Neural cell (in vitro differentiated cells): ENCODE measurements at regions not wholly inside any gene's neighbourhood (a gene's known extent, or its start where the extent isn't known, plus 50 kb on each side); places are given as distances from the start of the nearest gene placed in this dataset.

Experiments used
- H2AFZ ChIP-seq: fragments of 200-600, 300-800 bp; sonication (generic), shearing (Covaris generic); 2 replicates; pipeline ENCODE4 v1.6.0; 2014; ENCODE audit warnings: low read depth, mild to moderate bottlenecking, antibody characterized with exemption, low read length, moderate library complexity
- H3F3A ChIP-seq: fragments of 200-600 bp; shearing (Covaris generic); 2 replicates; pipeline ENCODE4 v1.6.1; 2016; ENCODE audit warnings: mild to moderate bottlenecking, moderate library complexity, mixed read lengths, antibody characterized with exemption, low read length; ENCODE audit not compliant: insufficient read depth, poor library complexity, severe bottlenecking
- H3K27ac ChIP-seq: fragments of 200-600, 300-800 bp; sonication (generic), shearing (Covaris generic); 2 replicates; pipeline ENCODE4 v1.5.1; 2014; ENCODE audit warnings: mild to moderate bottlenecking, low read length, moderate library complexity
- H3K27me3 ChIP-seq: fragments of 300-800, 200-600 bp; sonication (generic), shearing (Covaris generic); 2 replicates; pipeline ENCODE4 v1.6.0; 2014; ENCODE audit warnings: mild to moderate bottlenecking, low read depth, low read length, moderate library complexity; ENCODE audit not compliant: insufficient read depth
- H3K36me3 ChIP-seq: fragments of 300-800, 200-600 bp; sonication (generic), shearing (Covaris generic); 2 replicates; pipeline ENCODE4 v1.5.1; 2014; ENCODE audit warnings: mild to moderate bottlenecking, antibody characterized with exemption, low read length, moderate library complexity; ENCODE audit not compliant: insufficient read depth
- H3K4me2 ChIP-seq: fragments of 300-800, 200-600 bp; sonication (generic), shearing (Covaris generic); 2 replicates; pipeline ENCODE4 v1.6.0; 2014; ENCODE audit warnings: mild to moderate bottlenecking, low read length
- H3K4me3 ChIP-seq: fragments of 300-800, 200-600 bp; sonication (generic), shearing (Covaris generic); 2 replicates; pipeline ENCODE4 v1.5.1; 2014; ENCODE audit warnings: mild to moderate bottlenecking, low read length, moderate library complexity
- H3K79me2 ChIP-seq: fragments of 200-600 bp; shearing (Covaris generic); replicated peaks from 2 replicates; pipeline ENCODE4 v1.6.0; 2014; ENCODE audit warnings: mild to moderate bottlenecking, low read length, moderate library complexity; ENCODE audit not compliant: insufficient read depth
- H3K9ac ChIP-seq: fragments of 300-800, 200-600 bp; sonication (generic), shearing (Covaris generic); 2 replicates; pipeline ENCODE4 v1.6.1; 2016; ENCODE audit warnings: mild to moderate bottlenecking, low read length, mixed read lengths
- H3K9me2 ChIP-seq: fragments of 200-600 bp; shearing (Covaris generic); 2 replicates; pipeline ENCODE4 v1.6.1; 2016; ENCODE audit warnings: mild to moderate bottlenecking, low read length, mixed read lengths; ENCODE audit not compliant: insufficient read depth
- H3K9me3 ChIP-seq: fragments of 200-600, 300-800 bp; sonication (generic), shearing (Covaris generic); 2 replicates; pipeline ENCODE4 v1.6.1; 2016; ENCODE audit warnings: mild to moderate bottlenecking, mixed run types, low read length, moderate library complexity, mixed read lengths
- H4K20me1 ChIP-seq: fragments of 200-600 bp; shearing (Covaris generic); 2 replicates; pipeline ENCODE4 v1.6.1; 2016; ENCODE audit warnings: mild to moderate bottlenecking, mixed run types; ENCODE audit not compliant: insufficient read depth
- EP300 ChIP-seq: fragments of 450-650 bp; conservative IDR thresholded peaks from 2 replicates; pipeline ENCODE4 v1.6.1; 2014; ENCODE audit warnings: antibody characterized with exemption, mild to moderate bottlenecking, moderate library complexity; ENCODE audit not compliant: poor library complexity, severe bottlenecking
- EZH2 ChIP-seq: fragments of 200-600, 300-800 bp; shearing (Covaris generic), sonication (generic); IDR thresholded peaks from 2 replicates; pipeline ENCODE4 v1.6.1; 2014; ENCODE audit warnings: antibody characterized with exemption, low read length, borderline replicate concordance, mild to moderate bottlenecking; ENCODE audit not compliant: insufficient read depth, poor library complexity, severe bottlenecking
- MXI1 ChIP-seq: fragments of 450-650 bp; conservative IDR thresholded peaks from 2 replicates; pipeline ENCODE4 v1.6.1; 2014; ENCODE audit warnings: antibody characterized with exemption, mild to moderate bottlenecking; ENCODE audit not compliant: poor library complexity, severe bottlenecking
- POLR2AphosphoS5 ChIP-seq: IDR thresholded peaks from 2 replicates; pipeline ENCODE4 v1.6.1; 2012
- RAD21 ChIP-seq: fragments of 450-650 bp; conservative IDR thresholded peaks from 2 replicates; pipeline ENCODE4 v1.6.1; 2014; ENCODE audit warnings: antibody characterized with exemption, mild to moderate bottlenecking, moderate library complexity
- SMC3 ChIP-seq: fragments of 450-650 bp; conservative IDR thresholded peaks from 2 replicates; pipeline ENCODE4 v1.6.1; 2014; ENCODE audit warnings: antibody characterized with exemption, mild to moderate bottlenecking, moderate library complexity; ENCODE audit not compliant: poor library complexity
- TAF1 ChIP-seq: IDR thresholded peaks from 2 replicates; pipeline ENCODE4 v1.6.1; 2012; ENCODE audit warnings: low read depth
- TF ChIP-seq, protein P1 (sequence below): fragments of 450-650 bp; IDR thresholded peaks from 2 replicates; pipeline ENCODE4 v1.5.1; 2014; ENCODE audit warnings: antibody characterized with exemption, mild to moderate bottlenecking, moderate library complexity; ENCODE audit not compliant: poor library complexity, severe bottlenecking
- TF ChIP-seq, protein P2 (sequence below): IDR thresholded peaks from 2 replicates; pipeline ENCODE4 v1.6.1; 2012; ENCODE audit warnings: borderline replicate concordance

DNA sequence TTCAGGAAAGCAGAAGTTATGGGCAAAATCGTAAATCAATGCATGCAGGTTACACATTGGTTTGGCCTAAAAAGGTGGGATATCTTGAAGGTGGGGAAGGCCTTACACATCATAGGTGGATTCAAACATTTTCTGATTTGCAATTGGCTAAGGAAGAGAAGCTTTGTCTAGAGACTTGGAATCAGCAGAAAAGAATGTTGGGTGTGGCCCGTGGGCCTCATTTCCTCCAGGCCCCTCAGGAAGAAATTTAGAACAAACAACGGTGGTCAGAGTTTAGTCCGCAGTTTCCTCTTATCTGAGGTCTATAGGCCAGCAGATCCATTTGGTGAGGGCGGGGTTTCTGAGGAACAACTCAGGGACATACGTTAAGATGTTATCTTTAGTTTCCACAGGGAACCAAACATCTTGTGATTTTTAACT lies 50.9 kb upstream of the AFF3 start:
- Histone ChIP-seq H3F3A (no peaks in the 10 kb centered on the region), H4K20me1 (no peaks in the 10 kb centered on the region), H3K9ac (no peak overlapping the region), H3K4me2 (no peak overlapping the region), H3K36me3 (no peaks in the 10 kb centered on the region), H3K79me2 (no peaks in the 10 kb centered on the region), H2AFZ (no peak overlapping the region), H3K27me3 (no peaks in the 10 kb centered on the region), H3K27ac (no peak overlapping the region), H3K4me3 (no peak overlapping the region), H3K9me2 (no peaks in the 10 kb centered on the region), H3K9me3 (no peaks in the 10 kb centered on the region)
- TF ChIP-seq SMC3 = no peak
- TF ChIP-seq EZH2 = no peak
- TF ChIP-seq, protein P1, sequence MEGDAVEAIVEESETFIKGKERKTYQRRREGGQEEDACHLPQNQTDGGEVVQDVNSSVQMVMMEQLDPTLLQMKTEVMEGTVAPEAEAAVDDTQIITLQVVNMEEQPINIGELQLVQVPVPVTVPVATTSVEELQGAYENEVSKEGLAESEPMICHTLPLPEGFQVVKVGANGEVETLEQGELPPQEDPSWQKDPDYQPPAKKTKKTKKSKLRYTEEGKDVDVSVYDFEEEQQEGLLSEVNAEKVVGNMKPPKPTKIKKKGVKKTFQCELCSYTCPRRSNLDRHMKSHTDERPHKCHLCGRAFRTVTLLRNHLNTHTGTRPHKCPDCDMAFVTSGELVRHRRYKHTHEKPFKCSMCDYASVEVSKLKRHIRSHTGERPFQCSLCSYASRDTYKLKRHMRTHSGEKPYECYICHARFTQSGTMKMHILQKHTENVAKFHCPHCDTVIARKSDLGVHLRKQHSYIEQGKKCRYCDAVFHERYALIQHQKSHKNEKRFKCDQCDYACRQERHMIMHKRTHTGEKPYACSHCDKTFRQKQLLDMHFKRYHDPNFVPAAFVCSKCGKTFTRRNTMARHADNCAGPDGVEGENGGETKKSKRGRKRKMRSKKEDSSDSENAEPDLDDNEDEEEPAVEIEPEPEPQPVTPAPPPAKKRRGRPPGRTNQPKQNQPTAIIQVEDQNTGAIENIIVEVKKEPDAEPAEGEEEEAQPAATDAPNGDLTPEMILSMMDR = no peak
- no peak for TF ChIP-seq RAD21
- no peak for TF ChIP-seq EP300
- no peak for TF ChIP-seq MXI1
- TF ChIP-seq, protein P2, sequence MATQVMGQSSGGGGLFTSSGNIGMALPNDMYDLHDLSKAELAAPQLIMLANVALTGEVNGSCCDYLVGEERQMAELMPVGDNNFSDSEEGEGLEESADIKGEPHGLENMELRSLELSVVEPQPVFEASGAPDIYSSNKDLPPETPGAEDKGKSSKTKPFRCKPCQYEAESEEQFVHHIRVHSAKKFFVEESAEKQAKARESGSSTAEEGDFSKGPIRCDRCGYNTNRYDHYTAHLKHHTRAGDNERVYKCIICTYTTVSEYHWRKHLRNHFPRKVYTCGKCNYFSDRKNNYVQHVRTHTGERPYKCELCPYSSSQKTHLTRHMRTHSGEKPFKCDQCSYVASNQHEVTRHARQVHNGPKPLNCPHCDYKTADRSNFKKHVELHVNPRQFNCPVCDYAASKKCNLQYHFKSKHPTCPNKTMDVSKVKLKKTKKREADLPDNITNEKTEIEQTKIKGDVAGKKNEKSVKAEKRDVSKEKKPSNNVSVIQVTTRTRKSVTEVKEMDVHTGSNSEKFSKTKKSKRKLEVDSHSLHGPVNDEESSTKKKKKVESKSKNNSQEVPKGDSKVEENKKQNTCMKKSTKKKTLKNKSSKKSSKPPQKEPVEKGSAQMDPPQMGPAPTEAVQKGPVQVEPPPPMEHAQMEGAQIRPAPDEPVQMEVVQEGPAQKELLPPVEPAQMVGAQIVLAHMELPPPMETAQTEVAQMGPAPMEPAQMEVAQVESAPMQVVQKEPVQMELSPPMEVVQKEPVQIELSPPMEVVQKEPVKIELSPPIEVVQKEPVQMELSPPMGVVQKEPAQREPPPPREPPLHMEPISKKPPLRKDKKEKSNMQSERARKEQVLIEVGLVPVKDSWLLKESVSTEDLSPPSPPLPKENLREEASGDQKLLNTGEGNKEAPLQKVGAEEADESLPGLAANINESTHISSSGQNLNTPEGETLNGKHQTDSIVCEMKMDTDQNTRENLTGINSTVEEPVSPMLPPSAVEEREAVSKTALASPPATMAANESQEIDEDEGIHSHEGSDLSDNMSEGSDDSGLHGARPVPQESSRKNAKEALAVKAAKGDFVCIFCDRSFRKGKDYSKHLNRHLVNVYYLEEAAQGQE = no peak
- no peak for TF ChIP-seq POLR2AphosphoS5
- no peak for TF ChIP-seq TAF1

DNA sequence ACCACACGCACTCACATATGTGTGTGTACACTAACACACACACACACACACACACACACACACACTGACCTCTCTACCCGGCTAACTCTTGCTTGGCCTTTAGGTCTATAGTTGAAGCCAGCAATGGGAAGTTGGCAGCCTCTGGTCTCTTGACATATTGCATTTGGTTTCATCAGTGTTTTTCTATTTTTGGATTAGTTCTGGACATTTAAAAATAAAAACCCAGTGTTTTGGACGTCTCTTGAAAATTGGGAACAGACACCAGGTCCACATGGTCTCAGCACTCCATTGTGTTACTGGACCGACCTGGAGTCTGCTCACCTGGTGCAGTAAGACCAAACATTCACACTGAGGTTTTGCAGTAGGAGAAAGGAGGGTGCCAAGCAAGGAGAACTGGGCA lies 50.4 kb upstream of the AFF3 start:
- Histone ChIP-seq H3K9ac (no peak overlapping the region), H3K4me2 (no peak overlapping the region), H3K9me2 (no peaks in the 10 kb centered on the region), H3F3A (no peaks in the 10 kb centered on the region), H2AFZ (no peak overlapping the region), H4K20me1 (no peaks in the 10 kb centered on the region), H3K27ac (no peak overlapping the region), H3K9me3 (no peaks in the 10 kb centered on the region), H3K79me2 (no peaks in the 10 kb centered on the region), H3K36me3 (no peaks in the 10 kb centered on the region), H3K4me3 (no peak overlapping the region), H3K27me3 (no peaks in the 10 kb centered on the region)
- TF ChIP-seq MXI1 (no peak), SMC3 (no peak), EZH2 (no peak), RAD21 (no peak), TAF1 (no peak), EP300 (no peak), POLR2AphosphoS5 (no peak)
- TF ChIP-seq, protein P1 = no peak
- TF ChIP-seq, protein P2 = no peak
